ENCODE measurements at regions not wholly inside any gene's neighbourhood (a gene's known extent, or its start where the extent isn't known, plus 50 kb on each side); places are given as distances from the start of the nearest gene placed in this dataset.
"Not testable (repeated sequence)": the region's sequence is repeated elsewhere in the genome, so short reads cannot be mapped to it uniquely, and the experiment has no call there.

GRCh38 chr14:105909046-105909827 lies 382.9 kb downstream of the TMEM121 start:
- H3K4me3 ChIP-seq (ENCODE audit: low read depth, low read length), result no peak overlapping the region
- TF ChIP-seq CTCF (IDR thresholded peaks at IDR 0.05; ENCODE audit: low read depth, low read length), result no peak

GRCh38 chr14:105909828-105910120 lies 383.4 kb downstream of the TMEM121 start:
- not testable (repeated sequence) for H3K4me3 ChIP-seq (ENCODE audit: low read depth, low read length)

- H3K4me3 ChIP-seq (ENCODE audit: low read depth, low read length), result no peak overlapping the region
- no peak for TF ChIP-seq CTCF (IDR thresholded peaks at IDR 0.05; ENCODE audit: low read depth, low read length)
These were observed 384.0 kb downstream of the TMEM121 start for GRCh38 chr14:105910426-105910825.

GRCh38 chr14:105911006-105911847 lies 384.8 kb downstream of the TMEM121 start:
- no peak for TF ChIP-seq CTCF (IDR thresholded peaks at IDR 0.05; ENCODE audit: low read depth, low read length)
- H3K4me3 ChIP-seq (ENCODE audit: low read depth, low read length), result no peak overlapping the region

- not testable (repeated sequence) for H3K4me3 ChIP-seq (ENCODE audit: low read depth, low read length)
These were observed 385.5 kb downstream of the TMEM121 start for GRCh38 chr14:105911848-105912292.

GRCh38 chr14:105912641-105913180 lies 386.3 kb downstream of the TMEM121 start:
- no peak for TF ChIP-seq CTCF (IDR thresholded peaks at IDR 0.05; ENCODE audit: low read depth, low read length)

GRCh38 chr14:105913221-105913620 lies 386.8 kb downstream of the TMEM121 start:
- H3K4me3 ChIP-seq (ENCODE audit: low read depth, low read length), result no peak overlapping the region
- no peak for TF ChIP-seq CTCF (IDR thresholded peaks at IDR 0.05; ENCODE audit: low read depth, low read length)

More at GRCh38 chr14:105912641-105913180, 386.3 kb downstream of the TMEM121 start:
- no peak overlapping the region for H3K4me3 ChIP-seq (ENCODE audit: low read depth, low read length)

GRCh38 chr14:105913861-105914260 lies 387.5 kb downstream of the TMEM121 start:
- H3K4me3 ChIP-seq (ENCODE audit: low read depth, low read length), result no peak overlapping the region
- TF ChIP-seq CTCF (IDR thresholded peaks at IDR 0.05; ENCODE audit: low read depth, low read length), result no peak

GRCh38 chr14:105914281-105914680 lies 387.9 kb downstream of the TMEM121 start:
- H3K4me3 ChIP-seq (ENCODE audit: low read depth, low read length), result not testable (repeated sequence)
